Choroid plexus epithelial cell (primary cell): ENCODE measurements at regions not wholly inside any gene's neighbourhood (a gene's known extent, or its start where the extent isn't known, plus 50 kb on each side); places are given as distances from the start of the nearest gene placed in this dataset.

Experiments
- DNase-seq: peaks from one replicate; pipeline ENCODE4 v3.0.0-alpha.2; 2010; ENCODE audit warnings: low read depth
- H3K4me3 ChIP-seq: 2 replicates; pipeline ENCODE4 v1.5.1; 2011; ENCODE audit warnings: low read depth, mild to moderate bottlenecking, control low read depth, low read length, moderate library complexity
- TF ChIP-seq, protein P1 (sequence below): conservative IDR thresholded peaks from 2 replicates; pipeline ENCODE4 v1.5.1; 2011; ENCODE audit warnings: low read depth, mild to moderate bottlenecking, control low read depth, inconsistent platforms, low read length, moderate library complexity

DNA sequence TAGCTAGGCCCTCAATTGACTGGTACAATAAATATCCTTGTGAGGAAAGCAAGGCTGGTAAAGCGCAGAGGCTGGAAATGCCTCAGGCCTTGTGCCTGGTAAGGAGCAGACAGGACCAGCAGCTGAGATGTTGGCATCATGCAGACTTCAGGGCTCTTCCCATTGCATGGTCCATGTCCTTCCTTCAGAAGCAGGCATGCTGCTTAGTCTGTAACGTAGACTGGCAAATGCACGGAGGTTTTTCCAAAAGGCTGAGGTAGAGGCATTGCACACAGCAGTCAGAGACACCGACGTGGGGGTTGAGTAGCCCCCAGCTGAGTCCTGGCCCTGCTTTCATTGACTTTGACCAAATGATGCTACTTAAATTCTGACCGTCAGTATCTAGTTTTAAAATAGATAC is 87.1 kb downstream of the ADRB2 start:
- DNase-seq, result no peak
- H3K4me3 ChIP-seq, result no peak overlapping the region
- TF ChIP-seq, protein P1, sequence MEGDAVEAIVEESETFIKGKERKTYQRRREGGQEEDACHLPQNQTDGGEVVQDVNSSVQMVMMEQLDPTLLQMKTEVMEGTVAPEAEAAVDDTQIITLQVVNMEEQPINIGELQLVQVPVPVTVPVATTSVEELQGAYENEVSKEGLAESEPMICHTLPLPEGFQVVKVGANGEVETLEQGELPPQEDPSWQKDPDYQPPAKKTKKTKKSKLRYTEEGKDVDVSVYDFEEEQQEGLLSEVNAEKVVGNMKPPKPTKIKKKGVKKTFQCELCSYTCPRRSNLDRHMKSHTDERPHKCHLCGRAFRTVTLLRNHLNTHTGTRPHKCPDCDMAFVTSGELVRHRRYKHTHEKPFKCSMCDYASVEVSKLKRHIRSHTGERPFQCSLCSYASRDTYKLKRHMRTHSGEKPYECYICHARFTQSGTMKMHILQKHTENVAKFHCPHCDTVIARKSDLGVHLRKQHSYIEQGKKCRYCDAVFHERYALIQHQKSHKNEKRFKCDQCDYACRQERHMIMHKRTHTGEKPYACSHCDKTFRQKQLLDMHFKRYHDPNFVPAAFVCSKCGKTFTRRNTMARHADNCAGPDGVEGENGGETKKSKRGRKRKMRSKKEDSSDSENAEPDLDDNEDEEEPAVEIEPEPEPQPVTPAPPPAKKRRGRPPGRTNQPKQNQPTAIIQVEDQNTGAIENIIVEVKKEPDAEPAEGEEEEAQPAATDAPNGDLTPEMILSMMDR, result no peak

DNA sequence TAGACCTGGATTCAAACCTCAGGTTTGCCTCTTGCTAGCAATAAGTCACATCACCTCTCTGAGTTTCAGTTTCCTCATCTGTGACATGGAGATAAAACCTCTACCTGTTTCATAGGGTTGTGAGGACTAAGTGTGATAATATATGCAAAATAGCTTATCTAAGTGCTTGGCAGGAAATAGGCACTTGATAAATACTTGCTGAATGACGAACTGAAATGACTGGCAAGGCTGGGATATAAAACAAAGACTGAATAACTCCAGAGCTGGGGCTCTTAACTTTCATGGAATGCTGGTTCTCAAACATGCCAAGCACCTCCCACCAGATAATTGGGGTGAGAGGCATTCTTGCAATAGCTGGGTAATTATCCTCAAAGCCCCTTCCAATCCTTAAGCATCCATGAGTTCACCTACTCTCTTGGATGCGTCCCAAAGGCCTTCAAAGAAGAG is 87.6 kb downstream of the ADRB2 start:
- TF ChIP-seq, protein P1, result no peak
- peak; percentile 25 for DNase-seq
- no peak overlapping the region for H3K4me3 ChIP-seq

DNA sequence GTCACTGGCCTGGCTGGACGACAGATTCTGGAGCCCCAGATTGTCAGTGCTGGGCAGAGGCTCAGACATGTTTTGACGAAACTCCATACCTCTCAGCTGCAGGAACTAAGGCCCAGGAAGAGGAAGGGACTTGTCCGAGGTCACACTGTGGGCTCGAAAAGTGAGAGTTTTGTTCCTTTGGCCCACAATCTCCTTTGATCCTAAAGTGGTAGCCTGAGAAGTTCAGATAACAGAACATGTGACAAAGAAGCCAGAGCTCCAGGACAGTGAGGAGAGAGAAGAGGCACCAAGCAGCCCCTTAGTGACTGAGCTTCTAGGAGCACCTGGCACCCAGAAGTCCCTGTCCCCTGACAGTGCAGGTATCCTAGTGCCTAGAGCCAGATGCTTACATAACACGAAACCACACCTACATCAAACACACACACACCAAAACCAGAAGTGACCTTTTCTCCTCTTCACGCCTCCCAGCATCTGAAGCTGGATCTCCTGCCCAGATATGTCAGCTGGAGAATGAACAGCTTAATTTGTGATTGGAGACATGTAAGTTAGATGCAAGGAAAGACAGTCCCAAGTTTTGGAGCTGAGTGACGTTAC is 88.9 kb downstream of the ADRB2 start:
- DNase-seq, result no peak
- TF ChIP-seq, protein P1, result no peak
- H3K4me3 ChIP-seq, result no peak overlapping the region

DNA sequence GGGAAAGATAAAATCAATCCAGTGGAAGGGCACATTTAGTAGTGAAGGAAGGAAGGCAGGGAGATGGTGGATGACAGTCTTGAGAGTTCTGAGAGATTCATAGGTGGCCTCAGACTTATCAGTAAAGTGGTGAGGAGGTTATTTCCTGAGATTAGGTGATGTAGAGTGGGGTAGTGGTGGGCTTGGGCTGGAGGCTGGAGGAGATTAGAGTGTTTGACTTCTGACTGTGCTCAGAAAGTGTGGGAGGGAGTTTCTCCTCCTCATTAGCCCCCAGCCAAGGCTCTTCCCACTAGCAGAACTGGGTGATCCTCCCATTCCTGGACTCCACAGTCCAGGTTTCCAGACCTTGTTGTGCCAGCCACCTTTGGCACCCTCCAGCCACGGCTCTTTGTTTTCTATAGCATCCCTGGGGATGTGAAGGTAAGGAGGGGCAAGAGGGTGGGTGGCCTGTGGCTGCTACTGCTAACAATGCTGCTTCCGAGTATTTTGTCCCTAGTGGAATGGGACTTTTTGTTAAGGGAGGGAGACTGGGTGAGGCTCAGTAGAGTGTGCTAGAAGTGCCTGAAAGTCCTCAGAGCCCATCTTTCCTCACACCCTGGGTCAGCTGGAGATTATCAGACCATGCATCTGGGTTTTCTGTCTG is 94.4 kb downstream of the ADRB2 start:
- TF ChIP-seq, protein P1, result no peak
- H3K4me3 ChIP-seq, result no peak overlapping the region
- no peak for DNase-seq

DNA sequence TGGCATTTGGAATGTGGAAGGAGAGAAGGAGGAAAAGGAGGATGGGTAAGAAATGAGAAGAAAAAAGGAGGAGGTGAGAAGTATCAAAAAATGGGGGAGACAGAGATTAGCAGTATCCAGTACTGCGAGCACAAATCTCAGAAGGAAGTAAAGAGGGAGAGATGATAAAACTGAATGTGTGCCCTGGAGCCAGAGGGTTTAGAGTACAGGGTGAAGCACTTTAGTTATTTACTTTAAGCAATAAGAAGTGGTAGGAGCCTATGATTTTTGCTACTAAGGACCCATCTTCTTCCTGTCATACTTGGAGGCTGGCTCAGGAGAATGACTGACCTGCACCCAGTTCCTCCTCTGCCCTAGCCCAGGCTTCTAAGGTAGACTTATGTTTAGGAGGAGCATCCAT is 94.9 kb downstream of the ADRB2 start:
- H3K4me3 ChIP-seq, result no peak overlapping the region
- no peak for DNase-seq
- TF ChIP-seq, protein P1, result no peak

DNA sequence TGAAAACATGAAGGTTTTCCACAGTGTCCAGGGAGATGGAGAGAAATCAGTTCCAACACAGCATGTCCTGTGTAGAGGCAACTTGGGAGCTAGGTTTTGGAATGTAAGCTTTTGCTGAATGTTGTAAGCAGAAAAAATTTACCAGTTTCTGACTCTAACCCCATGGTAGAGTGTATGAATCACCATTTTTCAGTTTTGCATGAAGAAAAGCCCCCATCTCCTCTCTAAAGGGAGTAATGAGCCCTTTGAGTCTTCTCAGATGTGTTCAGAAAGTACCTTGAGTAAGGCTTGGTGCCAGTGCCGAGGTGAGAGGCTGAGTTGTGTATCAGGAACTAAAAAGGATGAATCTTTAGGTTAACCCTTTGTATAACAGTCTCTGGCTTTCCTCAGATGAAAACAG is 96.2 kb downstream of the ADRB2 start:
- TF ChIP-seq, protein P1, result no peak
- no peak overlapping the region for H3K4me3 ChIP-seq
- DNase-seq, result no peak

DNA sequence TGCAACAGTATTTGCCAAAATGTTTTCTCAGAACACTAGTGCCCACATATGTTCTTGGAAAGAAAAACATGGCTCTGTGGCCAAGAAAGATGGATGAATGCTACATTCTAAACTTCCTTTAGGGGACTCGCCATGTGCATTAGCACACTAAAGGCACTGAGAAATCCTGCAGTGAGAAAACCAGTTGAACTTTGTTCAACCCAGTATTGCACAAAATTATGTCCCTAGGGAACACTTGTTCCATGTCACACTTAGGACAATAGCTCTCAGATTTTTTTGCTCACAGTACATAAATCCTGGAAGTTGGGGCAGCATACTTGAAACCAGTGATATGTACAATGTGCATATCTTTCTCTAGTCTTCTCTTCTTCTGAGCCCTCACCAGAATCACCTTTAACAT is 96.6 kb downstream of the ADRB2 start:
- no peak overlapping the region for H3K4me3 ChIP-seq
- DNase-seq, result no peak
- TF ChIP-seq, protein P1, result no peak
